SK-N-MC (cell line): ENCODE measurements at regions not wholly inside any gene's neighbourhood (a gene's known extent, or its start where the extent isn't known, plus 50 kb on each side); places are given as distances from the start of the nearest gene placed in this dataset.
"Not testable (repeated sequence)": the region's sequence is repeated elsewhere in the genome, so short reads cannot be mapped to it uniquely, and the experiment has no call there.

Experiments used
- EZH2 ChIP-seq: fragments of 200-600 bp; sonication (generic); IDR thresholded peaks from one replicate; pipeline ENCODE4 v1.6.1; 2017; ENCODE audit warnings: antibody characterized with exemption
- POLR2AphosphoS5 ChIP-seq: IDR thresholded peaks from 2 replicates; pipeline ENCODE4 v1.6.1; 2012; ENCODE audit warnings: mild to moderate bottlenecking, low read depth, low read length, borderline replicate concordance

GRCh38 chrX:88313972-88314371 is 433.1 kb upstream of the CPXCR1 start:
- TF ChIP-seq POLR2AphosphoS5, EZH2: not testable (repeated sequence)
